ENCODE measurements at regions not wholly inside any gene's neighbourhood (a gene's known extent, or its start where the extent isn't known, plus 50 kb on each side); places are given as distances from the start of the nearest gene placed in this dataset.

DNA sequence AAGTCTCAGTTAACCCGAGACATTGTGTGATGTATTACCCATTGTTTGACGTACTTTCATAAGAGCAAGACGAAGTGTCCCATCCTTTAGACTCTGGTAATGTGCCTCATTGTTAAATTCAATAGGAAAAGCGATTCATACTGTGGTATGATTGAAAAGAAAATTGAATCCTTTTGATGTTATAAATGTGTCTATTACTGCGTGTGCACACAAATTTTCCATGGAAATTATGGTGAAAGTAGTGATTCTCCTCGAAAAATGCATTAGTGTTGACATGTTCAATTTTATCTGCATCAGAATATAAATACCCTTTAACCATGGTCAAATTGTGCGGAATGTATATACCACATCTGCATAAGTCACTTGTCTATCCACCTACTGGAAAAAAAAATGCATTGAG is 386.8 kb downstream of the INSC start:
- no peak for DNase-seq (ENCODE audit: low read depth)
- no peak overlapping the region for H3K4me3 ChIP-seq (ENCODE audit: low read depth, low read length)
- no peak for TF ChIP-seq CTCF (IDR thresholded peaks at IDR 0.05; ENCODE audit: low read depth, low read length, missing control alignments)

GRCh38 chr11:15505155-15505554 is 390.4 kb downstream of the INSC start:
- no peak overlapping the region for H3K4me3 ChIP-seq (ENCODE audit: low read depth, low read length)
- no peak for DNase-seq (ENCODE audit: low read depth)
- no peak for TF ChIP-seq CTCF (IDR thresholded peaks at IDR 0.05; ENCODE audit: low read depth, low read length, missing control alignments)

GRCh38 chr11:15507592-15507991 is 392.9 kb downstream of the INSC start:
- no peak overlapping the region for H3K4me3 ChIP-seq (ENCODE audit: low read depth, low read length)
- DNase-seq (ENCODE audit: low read depth) = no peak
- TF ChIP-seq CTCF (IDR thresholded peaks at IDR 0.05; ENCODE audit: low read depth, low read length, missing control alignments) = no peak

DNA sequence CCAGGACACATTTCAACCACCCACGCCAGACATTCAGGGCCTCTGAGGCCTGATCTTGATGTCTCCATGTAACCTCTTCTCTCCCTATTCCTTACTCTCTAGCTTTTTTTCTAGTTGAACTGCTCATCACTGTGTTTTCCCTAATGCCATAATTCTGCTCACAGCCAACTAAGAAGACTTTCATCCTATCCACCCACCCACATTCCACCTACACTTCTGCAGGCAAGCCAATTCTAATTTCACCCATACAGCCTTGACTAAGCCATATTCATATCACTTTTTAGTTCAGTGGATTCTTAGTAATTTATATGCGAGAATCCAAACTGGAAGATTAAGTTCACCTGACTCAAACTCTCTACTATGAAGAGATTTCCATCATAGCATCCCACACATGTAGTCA is 394.4 kb downstream of the INSC start:
- no peak for TF ChIP-seq CTCF (IDR thresholded peaks at IDR 0.05; ENCODE audit: low read depth, low read length, missing control alignments)
- no peak for DNase-seq (ENCODE audit: low read depth)
- H3K4me3 ChIP-seq (ENCODE audit: low read depth, low read length) = no peak overlapping the region

DNA sequence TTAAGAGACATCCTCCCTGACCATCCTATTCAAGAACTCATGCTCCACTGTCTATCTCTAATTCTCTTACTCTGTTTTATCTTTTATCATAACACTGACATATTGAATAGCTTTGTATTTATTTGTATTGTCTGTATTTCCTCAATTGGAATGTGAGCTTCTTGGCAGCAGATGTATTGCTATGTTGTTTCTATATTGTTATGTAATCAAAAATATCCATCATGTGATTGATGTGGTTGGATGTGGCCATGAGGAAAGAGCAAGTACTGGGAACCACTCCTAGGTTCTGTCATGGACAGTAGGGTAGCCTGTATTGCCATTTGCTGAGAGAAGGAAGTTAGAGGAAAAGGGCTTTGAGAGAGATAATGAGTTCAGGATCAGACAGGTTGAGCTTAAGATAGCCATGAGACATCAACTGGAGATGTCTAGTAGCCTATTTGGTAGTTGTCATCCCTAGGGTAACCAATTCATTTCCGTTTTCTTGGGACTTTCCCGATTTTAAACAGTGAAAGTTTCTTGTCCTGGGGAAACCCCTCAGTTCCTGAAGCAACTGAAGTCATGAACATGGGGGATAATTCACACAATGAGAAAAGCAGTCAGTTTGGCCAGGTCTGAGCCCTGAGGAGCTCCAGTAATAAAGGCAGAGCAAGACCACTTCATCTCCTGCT is 404.5 kb downstream of the INSC start:
- DNase-seq (ENCODE audit: low read depth) = peak; percentile 1
- TF ChIP-seq CTCF (IDR thresholded peaks at IDR 0.05; ENCODE audit: low read depth, low read length, missing control alignments) = no peak
- no peak overlapping the region for H3K4me3 ChIP-seq (ENCODE audit: low read depth, low read length)

GRCh38 chr11:15519911-15520310 is 405.2 kb downstream of the INSC start:
- no peak overlapping the region for H3K4me3 ChIP-seq (ENCODE audit: low read depth, low read length)
- no peak for TF ChIP-seq CTCF (IDR thresholded peaks at IDR 0.05; ENCODE audit: low read depth, low read length, missing control alignments)
- no peak for DNase-seq (ENCODE audit: low read depth)

DNA sequence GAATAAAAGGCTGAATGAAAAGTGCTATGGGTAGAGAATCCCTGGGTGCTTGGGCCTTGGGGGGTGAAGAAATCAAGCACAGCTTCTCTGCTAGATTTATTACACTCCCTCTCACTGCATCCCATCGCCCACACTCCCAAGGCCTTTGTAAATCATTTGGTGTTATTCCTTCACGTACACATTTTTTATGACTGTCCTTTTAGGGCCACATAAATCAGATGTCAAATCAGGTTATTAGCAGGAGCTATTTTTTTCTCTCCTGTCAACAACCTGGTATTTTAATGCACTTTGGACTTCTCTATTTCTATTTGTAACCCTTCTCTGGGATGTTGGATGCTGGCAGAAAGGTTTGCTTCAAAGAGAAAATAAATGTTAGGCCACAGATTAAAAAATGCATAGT is 408.8 kb downstream of the INSC start:
- no peak for TF ChIP-seq CTCF (IDR thresholded peaks at IDR 0.05; ENCODE audit: low read depth, low read length, missing control alignments)
- no peak overlapping the region for H3K4me3 ChIP-seq (ENCODE audit: low read depth, low read length)
- DNase-seq (ENCODE audit: low read depth) = no peak
